K562 (cell line): ENCODE measurements at regions not wholly inside any gene's neighbourhood (a gene's known extent, or its start where the extent isn't known, plus 50 kb on each side); places are given as distances from the start of the nearest gene placed in this dataset.
A peak's percentile ranks its signal among the peaks of the same experiment; 100 is the strongest.

Source experiments
- ATF1 ChIP-seq, 2 experiments: fragments of 450-650 bp in 1 of 2; IDR thresholded peaks; 2 replicates each; pipeline ENCODE4 v1.6.1; 2016; ENCODE audit warnings: missing compliant biosample characterization in 1 of 2, missing genetic modification characterization in 1 of 2
- CXXC5 ChIP-seq: fragments of 250-450 bp; sonication (Bioruptor Pico); IDR thresholded peaks from 2 replicates; pipeline ENCODE4 v1.8.0; 2022; ENCODE audit warnings: inconsistent platforms, mild to moderate bottlenecking, moderate library complexity
- L3MBTL2 ChIP-seq: fragments of 450-650 bp; IDR thresholded peaks from 2 replicates; pipeline ENCODE4 v1.6.1; 2016; ENCODE audit warnings: mild to moderate bottlenecking, moderate library complexity
- NFIC ChIP-seq: fragments of 450-650 bp; IDR thresholded peaks from 2 replicates; pipeline ENCODE4 v1.6.1; 2017; ENCODE audit warnings: mild to moderate bottlenecking, inconsistent platforms
- RAD21 ChIP-seq, 2 experiments: fragments of 250-450 bp in 1 of 2; fragments of 450-650 bp in 1 of 2; sonication (Bioruptor Pico) in 1 of 2; formaldehyde crosslinking in 1 of 2; IDR thresholded peaks in 1 of 2; conservative IDR thresholded peaks in 1 of 2; 2 replicates each; pipeline versions ENCODE4 v1.4.0 to v1.8.0; 2020 to 2022; ENCODE audit warnings: mild to moderate bottlenecking in 2 of 2, moderate library complexity in 1 of 2
- SPI1 ChIP-seq: IDR thresholded peaks from 2 replicates; pipeline ENCODE4 v1.6.1; 2011; ENCODE audit warnings: low read depth, low read length, control low read depth, borderline replicate concordance
- TF ChIP-seq, protein P1 (sequence below), 2 experiments: fragments of 450-650 bp; formaldehyde crosslinking in 1 of 2; IDR thresholded peaks; 2 replicates each; pipeline versions ENCODE4 v1.4.0 to v1.6.1; 2014 to 2020; ENCODE audit warnings: mild to moderate bottlenecking in 2 of 2, borderline replicate concordance in 1 of 2, low read depth in 1 of 2
- TF ChIP-seq, protein P2 (sequence below), 3 experiments: IDR thresholded peaks in 2 of 3; conservative IDR thresholded peaks in 1 of 3; 2 replicates each; pipeline ENCODE4 v1.5.1; 2011 to 2012; ENCODE audit warnings: low read length in 3 of 3, mild to moderate bottlenecking in 3 of 3, control low read depth in 2 of 3, improper control_type of control experiment in 1 of 3, inconsistent platforms in 1 of 3, low read depth in 1 of 3, mixed read lengths in 1 of 3, moderate library complexity in 1 of 3; ENCODE audit not compliant: insufficient read depth in 2 of 3

DNA sequence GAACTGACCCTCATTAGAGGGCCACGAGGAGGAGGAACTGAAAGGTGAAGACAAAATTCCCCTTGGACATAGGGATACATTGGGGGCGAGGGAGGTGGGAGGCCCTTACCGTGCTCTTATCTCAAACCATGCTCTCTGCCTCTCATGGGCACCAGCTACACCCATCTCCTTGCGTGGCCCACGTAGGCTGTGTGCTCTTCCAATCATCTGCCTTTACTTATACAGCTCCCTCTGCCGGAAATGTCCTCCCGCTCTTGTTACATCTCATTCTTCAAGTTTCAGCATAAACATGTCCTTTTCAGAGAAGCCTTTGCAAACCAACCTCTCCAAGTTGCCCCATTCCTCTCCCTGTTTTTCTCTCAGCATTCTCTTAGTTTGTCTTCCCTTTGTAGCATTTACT is 307.8 kb upstream of the PROK2 start (continued):
- TF ChIP-seq, protein P1, sequence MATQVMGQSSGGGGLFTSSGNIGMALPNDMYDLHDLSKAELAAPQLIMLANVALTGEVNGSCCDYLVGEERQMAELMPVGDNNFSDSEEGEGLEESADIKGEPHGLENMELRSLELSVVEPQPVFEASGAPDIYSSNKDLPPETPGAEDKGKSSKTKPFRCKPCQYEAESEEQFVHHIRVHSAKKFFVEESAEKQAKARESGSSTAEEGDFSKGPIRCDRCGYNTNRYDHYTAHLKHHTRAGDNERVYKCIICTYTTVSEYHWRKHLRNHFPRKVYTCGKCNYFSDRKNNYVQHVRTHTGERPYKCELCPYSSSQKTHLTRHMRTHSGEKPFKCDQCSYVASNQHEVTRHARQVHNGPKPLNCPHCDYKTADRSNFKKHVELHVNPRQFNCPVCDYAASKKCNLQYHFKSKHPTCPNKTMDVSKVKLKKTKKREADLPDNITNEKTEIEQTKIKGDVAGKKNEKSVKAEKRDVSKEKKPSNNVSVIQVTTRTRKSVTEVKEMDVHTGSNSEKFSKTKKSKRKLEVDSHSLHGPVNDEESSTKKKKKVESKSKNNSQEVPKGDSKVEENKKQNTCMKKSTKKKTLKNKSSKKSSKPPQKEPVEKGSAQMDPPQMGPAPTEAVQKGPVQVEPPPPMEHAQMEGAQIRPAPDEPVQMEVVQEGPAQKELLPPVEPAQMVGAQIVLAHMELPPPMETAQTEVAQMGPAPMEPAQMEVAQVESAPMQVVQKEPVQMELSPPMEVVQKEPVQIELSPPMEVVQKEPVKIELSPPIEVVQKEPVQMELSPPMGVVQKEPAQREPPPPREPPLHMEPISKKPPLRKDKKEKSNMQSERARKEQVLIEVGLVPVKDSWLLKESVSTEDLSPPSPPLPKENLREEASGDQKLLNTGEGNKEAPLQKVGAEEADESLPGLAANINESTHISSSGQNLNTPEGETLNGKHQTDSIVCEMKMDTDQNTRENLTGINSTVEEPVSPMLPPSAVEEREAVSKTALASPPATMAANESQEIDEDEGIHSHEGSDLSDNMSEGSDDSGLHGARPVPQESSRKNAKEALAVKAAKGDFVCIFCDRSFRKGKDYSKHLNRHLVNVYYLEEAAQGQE (IDR thresholded peaks at IDR 0.05; ENCODE audit: borderline replicate concordance) = peak; percentile 23; the same call in 1 of the 2 replicates
- TF ChIP-seq, protein P1 (CRISPR knock-in tag; IDR thresholded peaks at IDR 0.05; ENCODE audit: low read depth) = no peak
- TF ChIP-seq ATF1 (CRISPR knock-in tag; IDR thresholded peaks at IDR 0.05) (no peak), ATF1 (tag; IDR thresholded peaks at IDR 0.05) (peak; percentile 30; the same call in 1 of the 2 replicates), RAD21 (CRISPR knock-in tag; conservative IDR thresholded peaks at IDR 0.05 in 1 of 2, IDR thresholded peaks at IDR 0.05 in 1 of 2) (peak; percentile 7 to 51; a peak in 2 of 4 replicates), SPI1 (no peak), NFIC (0 out of 2 replicates have a peak, but pooled peaks have one; percentile 5), L3MBTL2 (peak; percentile 55), CXXC5 (CRISPR knock-in tag) (peak; percentile 62; the same call in 1 of the 2 replicates)
- TF ChIP-seq, protein P2, sequence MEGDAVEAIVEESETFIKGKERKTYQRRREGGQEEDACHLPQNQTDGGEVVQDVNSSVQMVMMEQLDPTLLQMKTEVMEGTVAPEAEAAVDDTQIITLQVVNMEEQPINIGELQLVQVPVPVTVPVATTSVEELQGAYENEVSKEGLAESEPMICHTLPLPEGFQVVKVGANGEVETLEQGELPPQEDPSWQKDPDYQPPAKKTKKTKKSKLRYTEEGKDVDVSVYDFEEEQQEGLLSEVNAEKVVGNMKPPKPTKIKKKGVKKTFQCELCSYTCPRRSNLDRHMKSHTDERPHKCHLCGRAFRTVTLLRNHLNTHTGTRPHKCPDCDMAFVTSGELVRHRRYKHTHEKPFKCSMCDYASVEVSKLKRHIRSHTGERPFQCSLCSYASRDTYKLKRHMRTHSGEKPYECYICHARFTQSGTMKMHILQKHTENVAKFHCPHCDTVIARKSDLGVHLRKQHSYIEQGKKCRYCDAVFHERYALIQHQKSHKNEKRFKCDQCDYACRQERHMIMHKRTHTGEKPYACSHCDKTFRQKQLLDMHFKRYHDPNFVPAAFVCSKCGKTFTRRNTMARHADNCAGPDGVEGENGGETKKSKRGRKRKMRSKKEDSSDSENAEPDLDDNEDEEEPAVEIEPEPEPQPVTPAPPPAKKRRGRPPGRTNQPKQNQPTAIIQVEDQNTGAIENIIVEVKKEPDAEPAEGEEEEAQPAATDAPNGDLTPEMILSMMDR (IDR thresholded peaks at IDR 0.05 in 2 of 3, conservative IDR thresholded peaks at IDR 0.05 in 1 of 3; ENCODE audit: insufficient read depth in 2 of 3, low read depth in 1 of 3, low read length in 3 of 3) = peak in 2 of 3 experiments; percentile 47; a peak in 3 of 6 replicates
